ENCODE measurements at regions not wholly inside any gene's neighbourhood (a gene's known extent, or its start where the extent isn't known, plus 50 kb on each side); places are given as distances from the start of the nearest gene placed in this dataset.

DNA sequence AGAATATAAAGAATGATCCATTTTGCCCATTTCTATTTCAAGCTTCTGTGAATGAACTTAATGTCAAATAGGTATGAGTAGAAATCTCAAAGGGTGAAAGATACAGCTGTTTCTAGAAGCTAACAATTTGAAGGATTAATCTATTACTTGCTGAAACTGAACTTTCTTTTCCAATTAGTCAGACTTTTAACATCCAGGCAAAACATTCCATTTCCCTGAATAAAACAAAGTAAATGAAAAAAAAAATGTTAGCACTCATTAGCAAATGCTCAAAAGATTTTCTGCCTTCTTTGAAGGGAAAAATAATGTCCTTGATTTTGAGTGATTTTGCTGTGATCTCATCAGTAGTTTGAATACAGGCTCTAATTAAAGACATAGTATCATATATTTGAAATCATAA is 447.6 kb upstream of the PRMT6 start:
- CTCF ChIA-PET = no interaction called here
- Histone ChIP-seq H3K4me3 (ENCODE audit: control insufficient read depth in 1 of 2, extremely low read depth in 1 of 2, low read length in 1 of 2) (no peak overlapping the region), H3K27ac (ENCODE audit: low read length) (no peak overlapping the region), H3K27me3 (replicated peaks in 1 of 2; ENCODE audit: control insufficient read depth in 2 of 2, extremely low read depth in 1 of 2, insufficient read depth in 2 of 2, low read length in 1 of 2) (no peaks in the 10 kb centered on the region), H3K4me1 (ENCODE audit: control insufficient read depth in 1 of 2, extremely low read depth in 1 of 2, insufficient read depth in 2 of 2, low read length in 2 of 2) (no peaks in the 10 kb centered on the region), H3K36me3 (ENCODE audit: control insufficient read depth in 2 of 2, extremely low read depth in 1 of 2, insufficient read depth in 1 of 2, low read length in 1 of 2) (no peaks in the 10 kb centered on the region), H3K9me3 (no peaks in the 10 kb centered on the region)
- no peak overlapping the region for H3K27ac Mint-ChIP-seq
- peaks cover 3 to 13% (median 4%) of the 10 kb centered on the region in 3 donors for H3K9me3 Mint-ChIP-seq
- DNase-seq = no peak
- no peaks in the 10 kb centered on the region for H3K4me1 Mint-ChIP-seq
- H3K4me3 Mint-ChIP-seq = no peak overlapping the region
- POLR2A ChIA-PET = no interaction called here
- no peak for ATAC-seq (replicated peaks in 1 of 4)
- no peaks in the 10 kb centered on the region for H3K36me3 Mint-ChIP-seq
- H3K27me3 Mint-ChIP-seq = no peaks in the 10 kb centered on the region

DNA sequence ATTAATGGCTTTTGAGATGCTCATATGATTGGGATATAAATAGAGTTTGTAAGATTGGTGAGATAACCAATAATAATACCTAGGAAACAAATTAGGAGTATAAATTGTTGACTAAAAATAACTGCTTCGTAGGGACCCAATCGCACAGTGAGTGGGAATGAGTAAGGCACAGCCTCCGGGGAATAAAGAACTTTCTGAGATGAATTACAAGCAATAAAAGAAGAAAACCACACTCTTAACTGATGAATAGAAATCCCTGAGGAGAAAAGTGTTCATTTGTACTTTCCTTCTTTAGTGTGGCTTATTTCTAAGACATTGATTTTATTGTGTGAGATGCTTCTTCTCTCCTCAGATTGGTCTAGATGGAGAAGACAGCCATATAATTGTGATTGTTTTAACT is 443.4 kb upstream of the PRMT6 start:
- Mint-ChIP-seq H3K9me3 (peaks cover 3 to 9% (median 7%) of the 10 kb centered on the region in 3 donors), H3K4me1 (no peaks in the 10 kb centered on the region), H3K36me3 (no peaks in the 10 kb centered on the region), H3K4me3 (no peak overlapping the region), H3K27me3 (no peaks in the 10 kb centered on the region), H3K27ac (no peak overlapping the region)
- Histone ChIP-seq H3K4me3 (ENCODE audit: control insufficient read depth in 1 of 2, extremely low read depth in 1 of 2, low read length in 1 of 2) (no peak overlapping the region), H3K4me1 (ENCODE audit: control insufficient read depth in 1 of 2, extremely low read depth in 1 of 2, insufficient read depth in 2 of 2, low read length in 2 of 2) (no peaks in the 10 kb centered on the region), H3K9me3 (no peaks in the 10 kb centered on the region), H3K27ac (ENCODE audit: low read length) (no peak overlapping the region), H3K36me3 (ENCODE audit: control insufficient read depth in 2 of 2, extremely low read depth in 1 of 2, insufficient read depth in 1 of 2, low read length in 1 of 2) (no peaks in the 10 kb centered on the region), H3K27me3 (replicated peaks in 1 of 2; ENCODE audit: control insufficient read depth in 2 of 2, extremely low read depth in 1 of 2, insufficient read depth in 2 of 2, low read length in 1 of 2) (no peaks in the 10 kb centered on the region)
- POLR2A ChIA-PET = no interaction called here
- DNase-seq (no peak), ATAC-seq (replicated peaks in 1 of 4) (no peak)
- CTCF ChIA-PET = no interaction called here
- no CpG with 5 or more reads among the region's 3 CpGs for WGBS (ENCODE audit: insufficient coverage)

DNA sequence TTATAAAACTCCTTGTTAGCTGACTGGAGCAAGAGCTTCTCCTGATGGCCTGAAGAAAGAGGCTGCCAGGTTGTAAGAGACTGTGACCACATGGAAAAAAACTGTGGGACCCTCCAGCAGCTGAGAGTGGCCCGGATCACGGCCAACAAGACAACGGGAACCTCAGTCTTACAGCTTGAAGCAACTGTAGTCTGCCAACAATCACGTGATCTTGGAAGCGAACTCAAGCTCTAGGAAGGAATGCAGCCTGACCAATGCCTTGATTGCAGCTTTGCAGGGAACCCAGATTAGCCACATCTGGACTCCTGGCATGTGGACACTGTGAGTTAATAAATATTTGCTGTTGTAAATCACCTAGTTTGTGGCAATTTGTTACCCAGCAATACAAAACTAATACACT is 442.6 kb upstream of the PRMT6 start:
- Histone ChIP-seq H3K36me3 (ENCODE audit: control insufficient read depth in 2 of 2, extremely low read depth in 1 of 2, insufficient read depth in 1 of 2, low read length in 1 of 2) (no peaks in the 10 kb centered on the region), H3K4me3 (ENCODE audit: control insufficient read depth in 1 of 2, extremely low read depth in 1 of 2, low read length in 1 of 2) (no peak overlapping the region), H3K4me1 (ENCODE audit: control insufficient read depth in 1 of 2, extremely low read depth in 1 of 2, insufficient read depth in 2 of 2, low read length in 2 of 2) (no peaks in the 10 kb centered on the region), H3K27me3 (replicated peaks in 1 of 2; ENCODE audit: control insufficient read depth in 2 of 2, extremely low read depth in 1 of 2, insufficient read depth in 2 of 2, low read length in 1 of 2) (no peaks in the 10 kb centered on the region), H3K9me3 (no peaks in the 10 kb centered on the region), H3K27ac (ENCODE audit: low read length) (no peak overlapping the region)
- no peak overlapping the region for H3K27ac Mint-ChIP-seq
- 87% methylated on average over 5 of the region's 5 CpGs for WGBS (ENCODE audit: insufficient coverage)
- CTCF ChIA-PET = no interaction called here
- H3K4me3 Mint-ChIP-seq = no peak overlapping the region
- H3K36me3 Mint-ChIP-seq = no peaks in the 10 kb centered on the region
- no peak for DNase-seq
- no peaks in the 10 kb centered on the region for H3K27me3 Mint-ChIP-seq
- peaks cover 6 to 9% (median 9%) of the 10 kb centered on the region in 3 donors for H3K9me3 Mint-ChIP-seq
- no peaks in the 10 kb centered on the region for H3K4me1 Mint-ChIP-seq
- POLR2A ChIA-PET = no interaction called here
- no peak for ATAC-seq (replicated peaks in 1 of 4)

DNA sequence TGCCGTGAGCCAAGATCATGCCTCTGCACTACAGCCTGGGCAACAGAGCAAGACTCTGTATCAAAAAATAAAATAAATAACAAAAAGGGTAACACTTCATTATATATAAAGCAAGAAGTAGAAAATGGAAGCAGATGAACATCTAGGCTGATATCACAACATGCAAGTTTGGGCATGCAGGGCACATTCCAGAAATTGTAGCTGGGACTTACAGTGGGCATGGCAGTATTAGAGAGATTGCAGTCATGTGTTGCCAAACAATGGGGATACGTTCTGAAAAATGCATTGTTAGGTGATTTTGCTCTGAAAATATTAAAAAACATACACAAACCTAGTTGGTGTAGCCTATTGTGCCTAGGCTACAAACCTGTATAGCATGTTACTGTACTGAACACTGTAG is 441.0 kb upstream of the PRMT6 start:
- no CpG with 5 or more reads among the region's 2 CpGs for WGBS (ENCODE audit: insufficient coverage)
- DNase-seq = no peak
- POLR2A ChIA-PET = no interaction called here

DNA sequence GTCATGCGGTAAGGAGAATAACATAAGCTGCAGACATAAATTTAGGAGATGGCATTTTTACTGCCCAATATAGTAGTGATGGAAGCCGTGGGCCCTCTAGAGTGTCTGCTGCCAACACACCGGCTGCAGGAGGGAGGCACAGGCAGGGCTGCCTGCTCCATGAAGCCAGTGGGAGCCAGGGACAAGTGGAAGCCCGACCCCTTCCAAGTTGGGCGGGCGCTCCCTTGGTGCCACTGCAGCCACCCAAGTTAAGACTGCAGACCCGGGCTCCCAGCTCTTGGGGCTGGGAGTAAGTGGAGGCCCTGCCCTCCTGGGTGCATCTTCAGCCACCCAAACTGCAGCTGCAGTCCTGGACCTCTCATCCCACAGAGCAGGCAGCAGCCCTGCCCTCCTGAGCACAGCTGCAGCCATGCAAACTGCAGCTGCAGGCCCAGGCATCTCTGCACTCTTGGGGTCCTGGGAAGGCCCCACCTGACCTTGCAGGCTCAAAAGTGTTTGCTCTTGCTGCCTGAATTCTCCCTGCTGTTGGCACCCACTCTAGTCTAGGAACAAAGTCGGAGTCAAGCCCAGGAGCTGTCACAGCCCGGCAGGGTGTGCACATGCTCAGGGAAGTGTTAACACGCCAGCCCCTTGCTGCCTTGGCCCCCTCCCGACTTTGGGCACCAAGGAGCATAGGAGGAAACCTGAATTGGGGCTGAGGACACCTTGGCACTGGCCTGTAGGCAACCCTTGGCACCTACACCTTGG is 437.2 kb upstream of the PRMT6 start:
- H3K36me3 ChIP-seq (ENCODE audit: control insufficient read depth in 2 of 2, extremely low read depth in 1 of 2, insufficient read depth in 1 of 2, low read length in 1 of 2) = no peaks in the 10 kb centered on the region
- no peak for ATAC-seq (replicated peaks in 1 of 4)
- no peaks in the 10 kb centered on the region for H3K36me3 Mint-ChIP-seq
- no peaks in the 10 kb centered on the region for H3K9me3 ChIP-seq
- H3K27ac ChIP-seq (ENCODE audit: low read length) = no peak overlapping the region
- H3K27me3 Mint-ChIP-seq = no peaks in the 10 kb centered on the region
- DNase-seq = no peak
- H3K4me3 ChIP-seq (ENCODE audit: control insufficient read depth in 1 of 2, extremely low read depth in 1 of 2, low read length in 1 of 2) = no peak overlapping the region
- H3K27me3 ChIP-seq (replicated peaks in 1 of 2; ENCODE audit: control insufficient read depth in 2 of 2, extremely low read depth in 1 of 2, insufficient read depth in 2 of 2, low read length in 1 of 2) = no peaks in the 10 kb centered on the region
- POLR2A ChIA-PET = no interaction called here
- H3K9me3 Mint-ChIP-seq = peaks cover 5 to 9% (median 6%) of the 10 kb centered on the region in 3 donors
- CTCF ChIA-PET = no interaction called here
- 70% methylated on average over 6 of the region's 11 CpGs for WGBS (ENCODE audit: insufficient coverage)
- no peaks in the 10 kb centered on the region for H3K4me1 Mint-ChIP-seq
- H3K4me1 ChIP-seq (ENCODE audit: control insufficient read depth in 1 of 2, extremely low read depth in 1 of 2, insufficient read depth in 2 of 2, low read length in 2 of 2) = no peaks in the 10 kb centered on the region
- no peak overlapping the region for H3K27ac Mint-ChIP-seq
- H3K4me3 Mint-ChIP-seq = no peak overlapping the region

More for the DNA sequence above, 441.0 kb upstream of the PRMT6 start:
- Mint-ChIP-seq H3K4me1 (no peaks in the 10 kb centered on the region), H3K27ac (no peak overlapping the region), H3K9me3 (peaks cover 4 to 9% (median 6%) of the 10 kb centered on the region in 3 donors), H3K4me3 (no peak overlapping the region), H3K27me3 (no peaks in the 10 kb centered on the region), H3K36me3 (no peaks in the 10 kb centered on the region)
- Histone ChIP-seq H3K9me3 (no peaks in the 10 kb centered on the region), H3K27ac (ENCODE audit: low read length) (no peak overlapping the region), H3K4me1 (ENCODE audit: control insufficient read depth in 1 of 2, extremely low read depth in 1 of 2, insufficient read depth in 2 of 2, low read length in 2 of 2) (no peaks in the 10 kb centered on the region), H3K27me3 (replicated peaks in 1 of 2; ENCODE audit: control insufficient read depth in 2 of 2, extremely low read depth in 1 of 2, insufficient read depth in 2 of 2, low read length in 1 of 2) (no peaks in the 10 kb centered on the region), H3K4me3 (ENCODE audit: control insufficient read depth in 1 of 2, extremely low read depth in 1 of 2, low read length in 1 of 2) (no peak overlapping the region), H3K36me3 (ENCODE audit: control insufficient read depth in 2 of 2, extremely low read depth in 1 of 2, insufficient read depth in 1 of 2, low read length in 1 of 2) (no peaks in the 10 kb centered on the region)
- no peak for ATAC-seq (replicated peaks in 1 of 4)
- CTCF ChIA-PET = no interaction called here

DNA sequence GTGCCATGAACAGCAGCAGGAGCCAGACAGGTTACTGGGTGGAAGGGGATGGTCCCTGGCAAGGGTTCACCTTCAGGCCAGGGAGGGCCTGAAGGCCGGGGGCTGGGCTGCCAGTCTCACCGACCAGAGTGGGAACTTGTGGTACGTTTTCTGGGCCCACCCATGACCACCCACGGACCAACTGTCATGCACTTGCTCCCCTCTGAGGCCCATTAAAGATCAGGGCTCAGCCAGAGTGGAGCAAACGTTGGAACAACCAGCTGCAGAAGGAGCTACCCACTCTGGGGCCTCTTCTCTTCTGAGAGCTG is 436.7 kb upstream of the PRMT6 start:
- H3K9me3 Mint-ChIP-seq = peaks cover 5 to 10% (median 9%) of the 10 kb centered on the region in 3 donors
- H3K36me3 Mint-ChIP-seq = no peaks in the 10 kb centered on the region
- Histone ChIP-seq H3K9me3 (no peaks in the 10 kb centered on the region), H3K4me1 (ENCODE audit: control insufficient read depth in 1 of 2, extremely low read depth in 1 of 2, insufficient read depth in 2 of 2, low read length in 2 of 2) (no peaks in the 10 kb centered on the region), H3K36me3 (ENCODE audit: control insufficient read depth in 2 of 2, extremely low read depth in 1 of 2, insufficient read depth in 1 of 2, low read length in 1 of 2) (no peaks in the 10 kb centered on the region), H3K27ac (ENCODE audit: low read length) (no peak overlapping the region), H3K4me3 (ENCODE audit: control insufficient read depth in 1 of 2, extremely low read depth in 1 of 2, low read length in 1 of 2) (no peak overlapping the region), H3K27me3 (replicated peaks in 1 of 2; ENCODE audit: control insufficient read depth in 2 of 2, extremely low read depth in 1 of 2, insufficient read depth in 2 of 2, low read length in 1 of 2) (no peaks in the 10 kb centered on the region)
- H3K27ac Mint-ChIP-seq = no peak overlapping the region
- no peaks in the 10 kb centered on the region for H3K4me1 Mint-ChIP-seq
- no peak overlapping the region for H3K4me3 Mint-ChIP-seq
- no peaks in the 10 kb centered on the region for H3K27me3 Mint-ChIP-seq
- no peak for DNase-seq
- ChIA-PET POLR2A (no interaction called here), CTCF (no interaction called here)
- no peak for ATAC-seq (replicated peaks in 1 of 4)
- WGBS (ENCODE audit: insufficient coverage) = 52% methylated on average over 5 of the region's 5 CpGs

DNA sequence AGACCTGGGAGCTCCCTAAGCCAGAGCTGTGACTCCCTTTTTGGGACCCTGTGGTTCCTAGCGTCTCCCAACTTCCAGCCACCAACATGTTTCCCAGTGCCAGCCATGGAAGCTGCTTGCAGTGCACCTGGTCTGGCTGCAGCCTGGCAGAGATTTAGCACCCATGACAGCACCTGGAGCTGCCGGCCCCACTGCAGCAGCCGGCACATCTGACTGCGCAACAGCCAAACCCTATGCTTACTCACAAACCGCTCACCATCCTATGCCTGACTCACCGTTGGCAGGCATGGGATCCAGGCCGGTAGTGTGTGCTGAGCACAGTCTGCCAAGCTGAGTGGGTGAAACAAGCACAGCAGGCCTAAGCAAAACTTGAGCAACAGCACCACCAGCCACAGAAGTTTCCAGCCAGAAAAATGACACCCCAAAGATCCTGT is 435.9 kb upstream of the PRMT6 start:
- no peak overlapping the region for H3K4me3 Mint-ChIP-seq
- Histone ChIP-seq H3K27ac (ENCODE audit: low read length) (no peak overlapping the region), H3K27me3 (replicated peaks in 1 of 2; ENCODE audit: control insufficient read depth in 2 of 2, extremely low read depth in 1 of 2, insufficient read depth in 2 of 2, low read length in 1 of 2) (no peaks in the 10 kb centered on the region), H3K4me3 (ENCODE audit: control insufficient read depth in 1 of 2, extremely low read depth in 1 of 2, low read length in 1 of 2) (no peak overlapping the region), H3K4me1 (ENCODE audit: control insufficient read depth in 1 of 2, extremely low read depth in 1 of 2, insufficient read depth in 2 of 2, low read length in 2 of 2) (no peaks in the 10 kb centered on the region), H3K36me3 (ENCODE audit: control insufficient read depth in 2 of 2, extremely low read depth in 1 of 2, insufficient read depth in 1 of 2, low read length in 1 of 2) (no peaks in the 10 kb centered on the region), H3K9me3 (no peaks in the 10 kb centered on the region)
- no peak overlapping the region for H3K27ac Mint-ChIP-seq
- ChIA-PET POLR2A (no interaction called here), CTCF (no interaction called here)
- DNase-seq = no peak
- no peak for ATAC-seq (replicated peaks in 1 of 4)
- H3K36me3 Mint-ChIP-seq = no peaks in the 10 kb centered on the region
- H3K4me1 Mint-ChIP-seq = no peaks in the 10 kb centered on the region
- H3K9me3 Mint-ChIP-seq = peaks cover 6 to 12% (median 9%) of the 10 kb centered on the region in 3 donors
- H3K27me3 Mint-ChIP-seq = no peaks in the 10 kb centered on the region
- 96% methylated on average over 3 of the region's 7 CpGs for WGBS (ENCODE audit: insufficient coverage)
